Lower leg skin (tissue), 4 donors: ENCODE measurements at regions not wholly inside any gene's neighbourhood (a gene's known extent, or its start where the extent isn't known, plus 50 kb on each side); places are given as distances from the start of the nearest gene placed in this dataset.

Experiments
- DNase-seq, 2 donors: peaks; one replicate each; pipeline ENCODE4 v3.0.0-alpha.2; 2019; ENCODE audit warnings: low spot score in 2 of 2
- H3K4me3 ChIP-seq: fragments of 200-600 bp; sonication (generic); 2 replicates; pipeline ENCODE4 v1.5.1; 2017; ENCODE audit warnings: mild to moderate bottlenecking, low read depth; ENCODE audit not compliant: poor library complexity, severe bottlenecking
- CTCF ChIP-seq, 3 donors: fragments of 450-650 bp; IDR thresholded peaks; one replicate each; pipeline ENCODE4 v1.5.1; 2016; ENCODE audit warnings: antibody characterized with exemption in 3 of 3, mild to moderate bottlenecking in 3 of 3, moderate library complexity in 2 of 3
- POLR2A ChIP-seq, 2 donors: fragments of 450-650 bp; IDR thresholded peaks; one replicate each; pipeline ENCODE4 v1.6.1; 2016 to 2017; ENCODE audit warnings: antibody characterized with exemption in 2 of 2, mild to moderate bottlenecking in 1 of 2, moderate library complexity in 1 of 2
- WGBS, 2 donors: methylation state at CpG; one replicate each; pipeline ENCODE4 v1.1.5; 2018; 5-methylcytosine and 5-hydroxymethylcytosine counted together
- intact Hi-C: fragments of 100-400 bp; cut with DNase I; formaldehyde crosslinking; loops from one replicate; pipeline ENCODE4 v1.15.0; 2023; ENCODE audit warnings: low total_unique reads

GRCh38 chr18:60577457-60577856 lies 204.9 kb upstream of the MC4R start:
- 89% methylated on average over 1 of the region's 1 CpG for WGBS, 2 donors
- TF ChIP-seq POLR2A (IDR thresholded peaks at IDR 0.05) (no peak), CTCF (IDR thresholded peaks at IDR 0.05) (no peak)
- no peak for DNase-seq
- H3K4me3 ChIP-seq = no peak overlapping the region
- intact Hi-C loops = no loop called here

GRCh38 chr18:60585670-60586069 lies 213.1 kb upstream of the MC4R start:
- TF ChIP-seq POLR2A (IDR thresholded peaks at IDR 0.05) (no peak), CTCF (IDR thresholded peaks at IDR 0.05) (no peak)
- no peak overlapping the region for H3K4me3 ChIP-seq

GRCh38 chr18:60593249-60593648 lies 220.7 kb upstream of the MC4R start:
- TF ChIP-seq CTCF (IDR thresholded peaks at IDR 0.05) = no peak
- 24 to 29% methylated on average over 5 of the region's 5 CpGs for WGBS, 2 donors
- H3K4me3 ChIP-seq = no peak overlapping the region
- DNase-seq = no peak
- intact Hi-C loops = no loop called here

More at GRCh38 chr18:60585670-60586069, 213.1 kb upstream of the MC4R start:
- DNase-seq = no peak
- intact Hi-C loops = no loop called here

- no peak for DNase-seq
- TF ChIP-seq POLR2A (IDR thresholded peaks at IDR 0.05) (no peak), CTCF (IDR thresholded peaks at IDR 0.05) (no peak)
- H3K4me3 ChIP-seq = no peak overlapping the region
- intact Hi-C loops = no loop called here
- 65 to 74% methylated on average over 3 of the region's 3 CpGs for WGBS, 2 donors
These were observed 224.4 kb upstream of the MC4R start for GRCh38 chr18:60596928-60597327.

GRCh38 chr18:60599267-60599666 lies 226.7 kb upstream of the MC4R start:
- 74 to 77% methylated on average over 1 of the region's 1 CpG for WGBS, 2 donors
- H3K4me3 ChIP-seq = no peak overlapping the region
- TF ChIP-seq CTCF (IDR thresholded peaks at IDR 0.05) (no peak), POLR2A (IDR thresholded peaks at IDR 0.05) (no peak)
- no peak for DNase-seq
- intact Hi-C loops = no loop called here

- no peak overlapping the region for H3K4me3 ChIP-seq
- DNase-seq = no peak
These were observed 227.4 kb upstream of the MC4R start for GRCh38 chr18:60599995-60600394.

More at GRCh38 chr18:60599995-60600394, 227.4 kb upstream of the MC4R start:
- intact Hi-C loops = no loop called here
- 89 to 91% methylated on average over 2 of the region's 2 CpGs for WGBS, 2 donors
- TF ChIP-seq CTCF (IDR thresholded peaks at IDR 0.05) (no peak), POLR2A (IDR thresholded peaks at IDR 0.05) (no peak)
